IPS-20b (cell line): ENCODE measurements at regions not wholly inside any gene's neighbourhood (a gene's known extent, or its start where the extent isn't known, plus 50 kb on each side); places are given as distances from the start of the nearest gene placed in this dataset.

ENCODE experiments used
- H3K27ac ChIP-seq: one replicate; pipeline ENCODE4 v1.5.1; 2013; ENCODE audit warnings: low read length
- H3K27me3 ChIP-seq: 2 replicates; pipeline ENCODE4 v1.6.1; 2013; ENCODE audit warnings: mild to moderate bottlenecking, low read length, inconsistent platforms; ENCODE audit not compliant: insufficient read depth
- H3K36me3 ChIP-seq: 2 replicates; pipeline ENCODE4 v1.6.1; 2013; ENCODE audit warnings: low read depth, mild to moderate bottlenecking, inconsistent platforms, low read length, moderate library complexity; ENCODE audit not compliant: insufficient read depth
- H3K4me1 ChIP-seq: 2 replicates; pipeline ENCODE4 v1.6.1; 2013; ENCODE audit warnings: mild to moderate bottlenecking, control low read depth, inconsistent platforms, low read length, moderate library complexity; ENCODE audit not compliant: insufficient read depth
- H3K4me3 ChIP-seq: 2 replicates; pipeline ENCODE4 v1.5.1; 2013; ENCODE audit warnings: mild to moderate bottlenecking, low read length, inconsistent platforms
- H3K9ac ChIP-seq: 2 replicates; pipeline ENCODE4 v1.6.1; 2013; ENCODE audit warnings: low read depth, mild to moderate bottlenecking, inconsistent platforms, low read length, moderate library complexity
- H3K9me3 ChIP-seq: 2 replicates; pipeline ENCODE4 v1.6.1; 2013; ENCODE audit warnings: mild to moderate bottlenecking, low read depth, low read length, inconsistent platforms; ENCODE audit not compliant: insufficient read depth

DNA sequence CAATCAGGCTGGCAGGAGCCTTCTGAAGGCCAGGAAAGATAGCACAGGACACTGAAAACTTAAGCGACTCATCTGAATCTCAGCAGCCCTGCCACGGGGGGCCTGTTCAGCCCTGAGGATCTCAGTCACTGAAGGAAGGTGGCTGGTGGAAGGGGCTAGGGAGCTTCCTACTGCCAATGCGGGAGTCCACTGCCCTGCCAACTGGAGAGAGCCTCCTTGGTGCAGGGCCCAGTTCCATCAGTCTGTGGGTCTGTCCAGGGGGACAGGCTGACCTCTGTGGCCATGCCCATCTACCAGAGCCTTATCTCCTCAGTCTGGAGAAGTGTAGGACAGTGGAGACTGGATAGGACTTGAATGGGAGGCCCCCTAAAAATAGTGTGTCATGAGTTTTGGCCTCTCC is 1851.6 kb downstream of the TP53TG3F start:
- Histone ChIP-seq H3K36me3 (no peaks in the 10 kb centered on the region), H3K9ac (no peak overlapping the region), H3K27ac (no peak overlapping the region), H3K9me3 (peaks cover 97% of the 10 kb centered on the region), H3K27me3 (no peaks in the 10 kb centered on the region), H3K4me3 (no peak overlapping the region), H3K4me1 (no peaks in the 10 kb centered on the region)

GRCh38 chr16:35311475-35311874 is 1852.1 kb downstream of the TP53TG3F start:
- no peaks in the 10 kb centered on the region for H3K4me1 ChIP-seq
- H3K4me3 ChIP-seq = no peak overlapping the region
- H3K27ac ChIP-seq = no peak overlapping the region
- no peaks in the 10 kb centered on the region for H3K27me3 ChIP-seq
- H3K9me3 ChIP-seq = peaks cover 97% of the 10 kb centered on the region
- no peak overlapping the region for H3K9ac ChIP-seq
- no peaks in the 10 kb centered on the region for H3K36me3 ChIP-seq

DNA sequence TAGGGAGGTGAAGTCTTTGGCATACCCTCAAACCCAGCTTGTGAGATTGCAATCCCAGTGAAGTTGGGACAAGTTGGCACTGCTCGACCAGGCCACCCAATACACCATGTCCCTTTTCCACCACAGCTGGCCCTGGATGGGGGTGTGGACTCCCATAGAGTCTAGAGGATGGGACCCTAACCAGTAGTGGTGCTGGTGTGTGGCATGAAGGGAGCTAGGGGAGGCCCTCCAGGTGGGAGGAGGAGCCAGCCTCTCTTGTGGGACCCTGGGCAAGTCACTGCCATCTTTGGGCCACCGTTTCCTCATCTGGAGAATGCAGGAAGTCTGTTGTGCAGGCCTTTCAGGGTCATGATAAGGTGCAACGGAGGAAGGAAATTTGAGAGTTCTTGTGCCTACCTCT is 1854.9 kb downstream of the TP53TG3F start:
- Histone ChIP-seq H3K4me3 (no peak overlapping the region), H3K36me3 (no peaks in the 10 kb centered on the region), H3K4me1 (no peaks in the 10 kb centered on the region), H3K27ac (no peak overlapping the region), H3K9ac (no peak overlapping the region), H3K27me3 (no peaks in the 10 kb centered on the region), H3K9me3 (peaks cover 93% of the 10 kb centered on the region)

GRCh38 chr16:35319536-35320192 is 1860.3 kb downstream of the TP53TG3F start:
- H3K9ac ChIP-seq = no peak overlapping the region
- H3K27me3 ChIP-seq = no peaks in the 10 kb centered on the region
- H3K4me3 ChIP-seq = no peak overlapping the region; the same call in 1 of the 2 replicates
- no peaks in the 10 kb centered on the region for H3K4me1 ChIP-seq
- no peak overlapping the region for H3K27ac ChIP-seq
- H3K9me3 ChIP-seq = peaks cover 90% of the 10 kb centered on the region
- no peaks in the 10 kb centered on the region for H3K36me3 ChIP-seq

DNA sequence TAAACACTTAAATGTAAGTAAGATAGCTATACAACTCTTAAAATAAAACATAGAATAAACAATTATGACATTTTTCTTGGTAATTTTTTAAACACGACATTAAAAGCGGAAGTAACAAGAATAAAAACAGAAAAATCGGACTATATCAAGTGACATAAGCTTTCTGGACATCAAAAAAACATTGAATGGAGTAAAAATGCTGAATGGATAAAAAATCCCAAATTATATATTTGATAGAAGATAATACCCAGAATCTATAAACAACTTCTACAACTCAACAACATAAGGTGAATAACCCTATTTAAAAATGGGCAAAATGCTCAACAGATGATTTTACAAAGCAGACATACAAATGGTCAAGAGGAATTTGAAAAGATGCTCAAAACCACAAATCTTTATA is 1866.5 kb downstream of the TP53TG3F start:
- no peak overlapping the region for H3K27ac ChIP-seq
- H3K4me1 ChIP-seq = no peaks in the 10 kb centered on the region
- H3K27me3 ChIP-seq = no peaks in the 10 kb centered on the region
- no peak overlapping the region for H3K9ac ChIP-seq
- no peaks in the 10 kb centered on the region for H3K36me3 ChIP-seq
- H3K9me3 ChIP-seq = peaks cover 88% of the 10 kb centered on the region
- no peak overlapping the region for H3K4me3 ChIP-seq

- no peaks in the 10 kb centered on the region for H3K27me3 ChIP-seq
- no peak overlapping the region for H3K27ac ChIP-seq
- H3K9ac ChIP-seq = no peak overlapping the region
- peaks cover 83% of the 10 kb centered on the region for H3K9me3 ChIP-seq
- no peak overlapping the region for H3K4me3 ChIP-seq
- H3K36me3 ChIP-seq = no peaks in the 10 kb centered on the region
- H3K4me1 ChIP-seq = no peaks in the 10 kb centered on the region
Observed at GRCh38 chr16:35339337-35339736, 1879.9 kb downstream of the TP53TG3F start.

DNA sequence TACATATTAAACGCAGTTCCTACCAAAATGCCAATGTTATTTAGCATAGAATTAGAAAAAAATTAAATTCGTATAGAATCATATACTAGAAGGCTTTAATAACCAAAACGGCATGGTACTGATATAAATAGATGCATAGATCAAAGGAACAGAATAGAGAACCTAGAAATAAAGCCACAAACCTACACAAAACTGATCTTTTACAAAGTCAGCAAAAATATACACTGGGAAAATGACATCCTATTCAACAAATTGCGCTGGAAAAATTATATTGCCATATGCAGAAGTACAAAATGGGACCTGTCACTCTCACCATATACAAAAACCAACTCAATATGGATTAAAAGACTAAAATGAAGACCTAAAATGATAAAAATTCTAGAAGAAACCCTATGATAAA is 1882.6 kb downstream of the TP53TG3F start:
- Histone ChIP-seq H3K9ac (no peak overlapping the region), H3K27ac (no peak overlapping the region), H3K36me3 (no peaks in the 10 kb centered on the region), H3K4me1 (no peaks in the 10 kb centered on the region), H3K9me3 (peaks cover 83% of the 10 kb centered on the region), H3K4me3 (no peak overlapping the region), H3K27me3 (no peaks in the 10 kb centered on the region)

- no peak overlapping the region for H3K9ac ChIP-seq
- H3K9me3 ChIP-seq = peaks cover 87% of the 10 kb centered on the region
- no peak overlapping the region for H3K4me3 ChIP-seq
- no peaks in the 10 kb centered on the region for H3K4me1 ChIP-seq
- no peaks in the 10 kb centered on the region for H3K27me3 ChIP-seq
- H3K36me3 ChIP-seq = no peaks in the 10 kb centered on the region
- no peak overlapping the region for H3K27ac ChIP-seq
Observed at GRCh38 chr16:35344012-35344762, 1884.8 kb downstream of the TP53TG3F start.

GRCh38 chr16:35352431-35352830 is 1893.0 kb downstream of the TP53TG3F start:
- no peaks in the 10 kb centered on the region for H3K4me1 ChIP-seq
- no peak overlapping the region for H3K27ac ChIP-seq
- H3K36me3 ChIP-seq = no peaks in the 10 kb centered on the region
- no peak overlapping the region for H3K9ac ChIP-seq
- H3K9me3 ChIP-seq = peaks cover 78% of the 10 kb centered on the region
- no peaks in the 10 kb centered on the region for H3K27me3 ChIP-seq
- no peak overlapping the region for H3K4me3 ChIP-seq

DNA sequence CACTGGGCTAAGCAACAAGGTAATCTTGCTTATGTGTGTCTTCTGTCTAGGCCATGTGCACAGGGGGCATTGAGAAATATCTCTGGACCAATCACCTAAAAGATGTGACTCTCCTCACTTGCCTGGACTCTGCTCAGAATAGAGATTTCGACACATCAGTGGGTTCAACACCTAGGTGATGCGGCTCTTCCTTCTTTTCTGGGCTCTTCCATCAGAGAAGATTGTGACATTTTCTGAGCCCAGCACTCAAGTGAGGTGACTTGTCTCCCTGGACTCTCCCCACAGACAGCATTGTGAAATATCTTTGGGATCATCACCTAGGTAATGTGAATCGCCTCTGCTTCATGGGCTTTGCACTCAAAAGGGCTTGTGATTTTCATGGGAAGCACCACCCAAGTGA is 1904.1 kb downstream of the TP53TG3F start:
- no peak overlapping the region for H3K9ac ChIP-seq
- H3K4me3 ChIP-seq = no peak overlapping the region; the same call in 1 of the 2 replicates
- H3K27ac ChIP-seq = no peak overlapping the region
- H3K4me1 ChIP-seq = no peaks in the 10 kb centered on the region
- H3K27me3 ChIP-seq = no peaks in the 10 kb centered on the region
- H3K9me3 ChIP-seq = peaks cover 83% of the 10 kb centered on the region
- no peaks in the 10 kb centered on the region for H3K36me3 ChIP-seq

DNA sequence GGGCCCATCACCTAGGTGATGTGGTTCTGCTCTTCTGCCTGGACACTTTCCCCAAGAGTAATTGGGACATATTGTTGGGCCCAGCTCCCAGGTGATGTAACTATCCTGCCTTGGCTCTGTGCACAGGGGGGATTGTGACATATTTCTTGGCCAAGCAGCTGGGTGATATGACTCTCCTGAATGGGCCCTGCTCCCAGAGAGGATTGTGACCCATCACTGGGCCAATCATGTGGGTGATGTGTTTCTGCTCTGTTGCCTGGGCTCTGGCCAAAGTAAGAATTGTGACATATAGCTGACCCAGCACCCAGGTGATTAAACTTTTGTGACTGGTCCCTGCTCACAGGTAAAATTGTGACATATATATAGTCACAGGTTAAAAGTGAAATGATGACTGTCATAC is 1904.9 kb downstream of the TP53TG3F start:
- Histone ChIP-seq H3K4me1 (no peaks in the 10 kb centered on the region), H3K9me3 (peaks cover 88% of the 10 kb centered on the region), H3K4me3 (no peak overlapping the region), H3K27ac (no peak overlapping the region), H3K9ac (no peak overlapping the region), H3K36me3 (no peaks in the 10 kb centered on the region), H3K27me3 (no peaks in the 10 kb centered on the region)

DNA sequence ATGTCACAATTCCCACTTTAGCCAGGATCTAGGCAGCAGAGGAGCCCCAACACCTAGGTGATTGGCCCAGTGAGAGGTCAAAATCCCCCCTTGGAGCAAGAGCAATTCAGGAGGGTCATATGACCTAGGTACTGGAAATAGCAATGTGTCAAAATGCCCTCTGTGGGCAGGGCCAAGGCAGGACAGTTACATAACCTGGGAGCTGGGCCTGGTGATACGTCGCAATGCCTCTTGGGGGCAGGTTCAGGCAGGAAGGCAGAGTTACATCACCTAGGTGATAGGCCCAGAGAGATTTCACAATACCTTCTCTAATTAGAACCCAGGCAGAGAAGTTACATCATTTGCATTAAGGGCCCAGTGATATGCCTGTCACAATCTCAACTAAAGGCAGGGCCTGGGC is 1906.3 kb downstream of the TP53TG3F start:
- Histone ChIP-seq H3K36me3 (no peaks in the 10 kb centered on the region), H3K4me1 (no peaks in the 10 kb centered on the region), H3K27ac (no peak overlapping the region), H3K27me3 (no peaks in the 10 kb centered on the region), H3K9ac (no peak overlapping the region), H3K9me3 (peaks cover 97% of the 10 kb centered on the region), H3K4me3 (no peak overlapping the region)
